ENCODE measurements at regions not wholly inside any gene's neighbourhood (a gene's known extent, or its start where the extent isn't known, plus 50 kb on each side); places are given as distances from the start of the nearest gene placed in this dataset.

GRCh38 chr20:48457193-48458002 is 370.4 kb downstream of the PREX1 start (continued):
- TF ChIP-seq EGR1 (IDR thresholded peaks at IDR 0.05; ENCODE audit: borderline replicate concordance in 1 of 2, low read depth in 2 of 2, low read length in 2 of 2) = peak in 1 of 2 experiments; percentile 56; a peak in 2 of 3 replicates
- TF ChIP-seq, protein P1, sequence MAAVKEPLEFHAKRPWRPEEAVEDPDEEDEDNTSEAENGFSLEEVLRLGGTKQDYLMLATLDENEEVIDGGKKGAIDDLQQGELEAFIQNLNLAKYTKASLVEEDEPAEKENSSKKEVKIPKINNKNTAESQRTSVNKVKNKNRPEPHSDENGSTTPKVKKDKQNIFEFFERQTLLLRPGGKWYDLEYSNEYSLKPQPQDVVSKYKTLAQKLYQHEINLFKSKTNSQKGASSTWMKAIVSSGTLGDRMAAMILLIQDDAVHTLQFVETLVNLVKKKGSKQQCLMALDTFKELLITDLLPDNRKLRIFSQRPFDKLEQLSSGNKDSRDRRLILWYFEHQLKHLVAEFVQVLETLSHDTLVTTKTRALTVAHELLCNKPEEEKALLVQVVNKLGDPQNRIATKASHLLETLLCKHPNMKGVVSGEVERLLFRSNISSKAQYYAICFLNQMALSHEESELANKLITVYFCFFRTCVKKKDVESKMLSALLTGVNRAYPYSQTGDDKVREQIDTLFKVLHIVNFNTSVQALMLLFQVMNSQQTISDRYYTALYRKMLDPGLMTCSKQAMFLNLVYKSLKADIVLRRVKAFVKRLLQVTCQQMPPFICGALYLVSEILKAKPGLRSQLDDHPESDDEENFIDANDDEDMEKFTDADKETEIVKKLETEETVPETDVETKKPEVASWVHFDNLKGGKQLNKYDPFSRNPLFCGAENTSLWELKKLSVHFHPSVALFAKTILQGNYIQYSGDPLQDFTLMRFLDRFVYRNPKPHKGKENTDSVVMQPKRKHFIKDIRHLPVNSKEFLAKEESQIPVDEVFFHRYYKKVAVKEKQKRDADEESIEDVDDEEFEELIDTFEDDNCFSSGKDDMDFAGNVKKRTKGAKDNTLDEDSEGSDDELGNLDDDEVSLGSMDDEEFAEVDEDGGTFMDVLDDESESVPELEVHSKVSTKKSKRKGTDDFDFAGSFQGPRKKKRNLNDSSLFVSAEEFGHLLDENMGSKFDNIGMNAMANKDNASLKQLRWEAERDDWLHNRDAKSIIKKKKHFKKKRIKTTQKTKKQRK (IDR thresholded peaks at IDR 0.05; ENCODE audit: low read depth, low read length) = no peak
- no peak for TF ChIP-seq SREBF2 (IDR thresholded peaks at IDR 0.05; ENCODE audit: low read length)
- 0 out of 2 replicates have a peak, but pooled peaks have one; percentile 37 for TF ChIP-seq GATAD2B (conservative IDR thresholded peaks at IDR 0.05; ENCODE audit: low read depth)
- 0 out of 2 replicates have a peak, but pooled peaks have one; percentile 44 for TF ChIP-seq MXI1 (IDR thresholded peaks at IDR 0.05; ENCODE audit: low read depth, low read length)
- TF ChIP-seq SMC3 (IDR thresholded peaks at IDR 0.05; ENCODE audit: borderline replicate concordance, low read length) = no peak
- no peak for TF ChIP-seq E2F4 (IDR thresholded peaks at IDR 0.05; ENCODE audit: low read depth, low read length)
